H1 (cell line): ENCODE measurements at regions not wholly inside any gene's neighbourhood (a gene's known extent, or its start where the extent isn't known, plus 50 kb on each side); places are given as distances from the start of the nearest gene placed in this dataset.

Source experiments
- ASH2L ChIP-seq: fragments of 200-600, 300-600 bp; sonication (generic); IDR thresholded peaks from one replicate; pipeline ENCODE4 v1.7.1; 2017; ENCODE audit warnings: low read length
- ATF2 ChIP-seq: IDR thresholded peaks from 2 replicates; pipeline ENCODE4 v1.6.1; 2012; ENCODE audit warnings: low read length, inconsistent platforms
- CBX8 ChIP-seq: fragments of 300-800, 300-1000 bp; sonication (generic); IDR thresholded peaks from 2 replicates; pipeline ENCODE4 v1.7.1; 2016; ENCODE audit warnings: low read depth, low read length, borderline replicate concordance
- CEBPB ChIP-seq: IDR thresholded peaks from 2 replicates; pipeline ENCODE4 v1.6.1; 2012; ENCODE audit warnings: low read depth, low read length
- EGR1 ChIP-seq: IDR thresholded peaks from 2 replicates; pipeline ENCODE4 v1.6.1; 2011; ENCODE audit warnings: low read depth, low read length, borderline replicate concordance
- EP300 ChIP-seq, 2 experiments: IDR thresholded peaks; 1 replicate in 1 of 2; 2 replicates in 1 of 2; pipeline ENCODE4 v1.6.1; 2011 to 2012; ENCODE audit warnings: low read depth in 2 of 2, low read length in 2 of 2, mild to moderate bottlenecking in 2 of 2, borderline replicate concordance in 1 of 2, inconsistent platforms in 1 of 2, moderate library complexity in 1 of 2
- EZH2 ChIP-seq: fragments of 200-600 bp; sonication (generic); IDR thresholded peaks from 2 replicates; pipeline ENCODE4 v1.7.1; 2012; ENCODE audit warnings: low read depth, mild to moderate bottlenecking, moderate library complexity, low read length, inconsistent platforms; ENCODE audit not compliant: severe bottlenecking
- JUN ChIP-seq: IDR thresholded peaks from 2 replicates; pipeline ENCODE4 v1.6.1; 2011; ENCODE audit warnings: low read depth, mild to moderate bottlenecking, improper control_type of control experiment, low read length
- KDM4A ChIP-seq: IDR thresholded peaks from one replicate; pipeline ENCODE4 v1.7.1; 2012; ENCODE audit warnings: low read depth, mild to moderate bottlenecking, moderate library complexity, low read length, inconsistent platforms; ENCODE audit not compliant: severe bottlenecking
- POLR2A ChIP-seq, 2 experiments: IDR thresholded peaks; 1 replicate in 1 of 2; 2 replicates in 1 of 2; pipeline ENCODE4 v1.6.1; 2011; ENCODE audit warnings: low read depth in 2 of 2, low read length in 2 of 2, mild to moderate bottlenecking in 2 of 2; ENCODE audit errors: control extremely low read depth in 1 of 2
- RAD21 ChIP-seq, 2 experiments: IDR thresholded peaks in 1 of 2; conservative IDR thresholded peaks in 1 of 2; 2 replicates each; pipeline ENCODE4 v1.6.1; 2011; ENCODE audit warnings: low read depth in 2 of 2, low read length in 2 of 2, improper control_type of control experiment in 1 of 2, inconsistent platforms in 1 of 2, mild to moderate bottlenecking in 1 of 2, moderate library complexity in 1 of 2
- RNF2 ChIP-seq: fragments of 200-900, 300-1000 bp; sonication (generic); IDR thresholded peaks from 2 replicates; pipeline ENCODE4 v1.7.1; 2016; ENCODE audit warnings: borderline replicate concordance, low read depth, mild to moderate bottlenecking, antibody characterized with exemption, low read length; ENCODE audit not compliant: poor library complexity, severe bottlenecking; ENCODE audit errors: missing control alignments
- RXRA ChIP-seq: IDR thresholded peaks from 2 replicates; pipeline ENCODE4 v1.6.1; 2011; ENCODE audit warnings: low read depth, mild to moderate bottlenecking, low read length, moderate library complexity; ENCODE audit not compliant: insufficient read depth
- SP1 ChIP-seq: IDR thresholded peaks from 2 replicates; pipeline ENCODE4 v1.6.1; 2011; ENCODE audit warnings: low read depth, low read length
- TEAD4 ChIP-seq: IDR thresholded peaks from 2 replicates; pipeline ENCODE4 v1.6.1; 2012; ENCODE audit warnings: low read depth, low read length, inconsistent platforms, mixed read lengths
- YY1 ChIP-seq: IDR thresholded peaks from 2 replicates; pipeline ENCODE4 v1.6.1; 2011; ENCODE audit warnings: low read depth, mild to moderate bottlenecking, low read length
- TF ChIP-seq, protein P1 (sequence below): IDR thresholded peaks from 2 replicates; pipeline ENCODE4 v1.6.1; 2012; ENCODE audit warnings: inconsistent platforms
- TF ChIP-seq, protein P2 (sequence below), 3 experiments: IDR thresholded peaks; 1 replicate in 2 of 3; 2 replicates in 1 of 3; pipeline versions ENCODE4 v1.5.1 to v1.6.1; 2011; ENCODE audit warnings: low read length in 3 of 3, mild to moderate bottlenecking in 3 of 3, inconsistent platforms in 2 of 3, low read depth in 1 of 3, moderate library complexity in 1 of 3; ENCODE audit not compliant: insufficient read depth in 1 of 3; ENCODE audit errors: control extremely low read depth in 1 of 3

DNA sequence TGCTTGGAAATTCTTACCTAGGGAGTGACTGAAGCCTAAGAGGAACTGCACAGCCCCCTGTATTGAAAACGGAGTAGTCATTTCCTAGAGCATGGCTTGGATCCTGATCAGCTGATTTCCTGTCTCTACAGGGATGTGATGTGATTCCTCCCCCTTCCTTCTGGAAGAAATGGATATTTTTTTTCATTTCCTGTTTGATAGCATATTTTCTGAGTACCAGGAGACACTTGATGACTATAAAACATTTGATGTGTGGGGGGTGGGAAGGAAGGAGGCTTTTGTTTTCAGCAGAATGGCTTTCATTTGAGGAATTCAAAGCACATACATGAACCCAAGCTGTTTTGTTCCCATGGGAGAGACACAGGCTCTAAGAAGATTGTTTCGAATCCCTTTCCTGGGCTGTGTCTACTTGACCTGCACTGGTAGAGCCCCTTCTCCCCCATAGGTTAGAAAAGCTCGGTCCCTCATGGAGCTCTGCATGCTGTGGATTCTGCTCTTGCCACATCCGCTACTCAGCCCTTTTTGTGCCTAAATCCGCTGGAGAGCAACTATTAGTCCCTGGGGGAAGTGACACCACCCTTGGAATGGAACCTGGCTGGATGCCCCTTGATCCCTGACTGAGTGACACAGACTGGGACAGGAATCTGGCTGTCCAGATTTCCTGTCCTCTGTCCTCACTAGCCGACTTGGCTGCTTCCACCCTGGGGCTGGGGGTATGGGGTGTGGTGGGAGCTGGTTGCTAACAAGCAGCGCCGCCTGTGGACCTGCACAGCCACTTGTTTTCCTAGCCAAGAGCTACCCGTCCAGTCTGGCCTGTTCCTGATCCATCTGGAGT lies 71.8 kb upstream of the MACF1 start (continued):
- TF ChIP-seq, protein P1, sequence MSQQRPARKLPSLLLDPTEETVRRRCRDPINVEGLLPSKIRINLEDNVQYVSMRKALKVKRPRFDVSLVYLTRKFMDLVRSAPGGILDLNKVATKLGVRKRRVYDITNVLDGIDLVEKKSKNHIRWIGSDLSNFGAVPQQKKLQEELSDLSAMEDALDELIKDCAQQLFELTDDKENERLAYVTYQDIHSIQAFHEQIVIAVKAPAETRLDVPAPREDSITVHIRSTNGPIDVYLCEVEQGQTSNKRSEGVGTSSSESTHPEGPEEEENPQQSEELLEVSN = no peak
- TF ChIP-seq, protein P2, sequence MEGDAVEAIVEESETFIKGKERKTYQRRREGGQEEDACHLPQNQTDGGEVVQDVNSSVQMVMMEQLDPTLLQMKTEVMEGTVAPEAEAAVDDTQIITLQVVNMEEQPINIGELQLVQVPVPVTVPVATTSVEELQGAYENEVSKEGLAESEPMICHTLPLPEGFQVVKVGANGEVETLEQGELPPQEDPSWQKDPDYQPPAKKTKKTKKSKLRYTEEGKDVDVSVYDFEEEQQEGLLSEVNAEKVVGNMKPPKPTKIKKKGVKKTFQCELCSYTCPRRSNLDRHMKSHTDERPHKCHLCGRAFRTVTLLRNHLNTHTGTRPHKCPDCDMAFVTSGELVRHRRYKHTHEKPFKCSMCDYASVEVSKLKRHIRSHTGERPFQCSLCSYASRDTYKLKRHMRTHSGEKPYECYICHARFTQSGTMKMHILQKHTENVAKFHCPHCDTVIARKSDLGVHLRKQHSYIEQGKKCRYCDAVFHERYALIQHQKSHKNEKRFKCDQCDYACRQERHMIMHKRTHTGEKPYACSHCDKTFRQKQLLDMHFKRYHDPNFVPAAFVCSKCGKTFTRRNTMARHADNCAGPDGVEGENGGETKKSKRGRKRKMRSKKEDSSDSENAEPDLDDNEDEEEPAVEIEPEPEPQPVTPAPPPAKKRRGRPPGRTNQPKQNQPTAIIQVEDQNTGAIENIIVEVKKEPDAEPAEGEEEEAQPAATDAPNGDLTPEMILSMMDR (IDR thresholded peaks at IDR 0.05; ENCODE audit: control extremely low read depth in 1 of 3, insufficient read depth in 1 of 3, low read depth in 1 of 3, low read length in 3 of 3) = peak; percentile 39 to 74 (median 57)
- TF ChIP-seq RXRA (no peak), YY1 (0 out of 2 replicates have a peak, but pooled peaks have one; percentile 15), KDM4A (no peak), CBX8 (no peak), SP1 (peak; percentile 84; the same call in 1 of the 2 replicates), ASH2L (peak; percentile 46), POLR2A (IDR thresholded peaks at IDR 0.05; ENCODE audit: control extremely low read depth in 1 of 2, low read depth in 2 of 2, low read length in 2 of 2) (peak in 1 of 2 experiments; percentile 29; a peak in 1 of 3 replicates), CEBPB (no peak), JUN (peak; percentile 77; the same call in 1 of the 2 replicates), TEAD4 (no peak), RAD21 (IDR thresholded peaks at IDR 0.05 in 1 of 2, conservative IDR thresholded peaks at IDR 0.05 in 1 of 2; ENCODE audit: low read depth in 2 of 2, low read length in 2 of 2) (peak; percentile 50 to 58), ATF2 (no peak), EGR1 (no peak), EZH2 (no peak), EP300 (IDR thresholded peaks at IDR 0.05; ENCODE audit: borderline replicate concordance in 1 of 2, low read depth in 2 of 2, low read length in 2 of 2) (peak in 1 of 2 experiments; percentile 88; a peak in 1 of 3 replicates), RNF2 (no peak)
